GM19397 (cell line): ENCODE measurements at regions not wholly inside any gene's neighbourhood (a gene's known extent, or its start where the extent isn't known, plus 50 kb on each side); places are given as distances from the start of the nearest gene placed in this dataset.
"Not testable (repeated sequence)": the region's sequence is repeated elsewhere in the genome, so short reads cannot be mapped to it uniquely, and the experiment has no call there.

Experiments
- ATAC-seq: cut with Tn5 transposase; IDR thresholded peaks from one replicate; pipeline ENCODE4 v1.9.1; 2021; ENCODE audit warnings: mild to moderate bottlenecking, moderate library complexity; ENCODE audit not compliant: unreplicated experiment

- no peak for ATAC-seq
These were observed 525.2 kb downstream of the LIG4 start for GRCh38 chr13:107690181-107690580.

GRCh38 chr13:107685876-107686275 lies 529.5 kb downstream of the LIG4 start:
- no peak for ATAC-seq

GRCh38 chr13:107681600-107681999 lies 533.7 kb downstream of the LIG4 start:
- no peak for ATAC-seq

- no peak for ATAC-seq
These were observed 535.2 kb downstream of the LIG4 start for GRCh38 chr13:107680115-107680514.

- ATAC-seq: no peak
These were observed 537.2 kb downstream of the LIG4 start for GRCh38 chr13:107678075-107678689.

GRCh38 chr13:107675847-107676550 lies 539.3 kb downstream of the LIG4 start:
- no peak for ATAC-seq

GRCh38 chr13:107669391-107669993 lies 545.8 kb downstream of the LIG4 start:
- ATAC-seq: no peak

GRCh38 chr13:107665926-107666458 lies 549.3 kb downstream of the LIG4 start:
- ATAC-seq: no peak

GRCh38 chr13:107650081-107650701 lies 565.1 kb downstream of the LIG4 start:
- peak; percentile 77 for ATAC-seq

- no peak for ATAC-seq
These were observed 566.3 kb downstream of the LIG4 start for GRCh38 chr13:107649079-107649478.

GRCh38 chr13:107644136-107644535 lies 571.2 kb downstream of the LIG4 start:
- no peak for ATAC-seq

GRCh38 chr13:107643615-107644014 lies 571.7 kb downstream of the LIG4 start:
- ATAC-seq: no peak

- no peak for ATAC-seq
These were observed 572.5 kb downstream of the LIG4 start for GRCh38 chr13:107642831-107643230.

GRCh38 chr13:107641574-107641973 lies 573.8 kb downstream of the LIG4 start:
- no peak for ATAC-seq

GRCh38 chr13:107625648-107626047 lies 589.7 kb downstream of the LIG4 start:
- ATAC-seq: no peak

- no peak for ATAC-seq
These were observed 597.8 kb downstream of the LIG4 start for GRCh38 chr13:107617527-107617926.

- no peak for ATAC-seq
These were observed 603.0 kb downstream of the LIG4 start for GRCh38 chr13:107612376-107612775.

GRCh38 chr13:107608736-107609135 lies 606.6 kb downstream of the LIG4 start:
- ATAC-seq: no peak

GRCh38 chr13:107600971-107601370 lies 614.4 kb downstream of the LIG4 start:
- ATAC-seq: no peak

GRCh38 chr13:107596306-107596705 lies 619.0 kb downstream of the LIG4 start:
- ATAC-seq: not testable (repeated sequence)

- no peak for ATAC-seq
These were observed 624.8 kb downstream of the LIG4 start for GRCh38 chr13:107590556-107590955.

- no peak for ATAC-seq
These were observed 627.7 kb downstream of the LIG4 start for GRCh38 chr13:107587681-107588080.
